ENCODE measurements at regions not wholly inside any gene's neighbourhood (a gene's known extent, or its start where the extent isn't known, plus 50 kb on each side); places are given as distances from the start of the nearest gene placed in this dataset.
"Not testable (repeated sequence)": the region's sequence is repeated elsewhere in the genome, so short reads cannot be mapped to it uniquely, and the experiment has no call there.

DNA sequence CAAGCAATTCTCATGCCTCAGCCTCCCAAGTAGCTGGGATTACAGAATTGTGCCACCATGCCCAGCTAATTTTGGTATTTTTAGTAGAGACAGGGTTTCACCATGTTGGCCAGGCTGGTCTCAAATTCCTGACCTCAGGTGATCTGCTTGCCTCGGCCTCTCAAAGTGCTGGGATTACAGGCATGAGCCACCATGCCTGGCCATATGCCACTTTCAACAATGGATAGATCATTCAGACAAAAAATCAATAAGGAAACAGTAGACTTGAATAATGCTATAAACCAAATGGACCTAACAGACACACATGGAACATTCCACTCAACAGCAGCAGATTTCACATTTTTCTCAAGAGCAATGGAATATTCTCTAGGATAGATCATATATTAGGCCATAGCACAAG is 50.5 kb upstream of the RALGPS2 start:
- TF ChIP-seq CTCF, POLR2A (IDR thresholded peaks at IDR 0.05): not testable (repeated sequence)

All from Peyer's patch (tissue), 4 donors.